GM19463 (cell line): ENCODE measurements at regions not wholly inside any gene's neighbourhood (a gene's known extent, or its start where the extent isn't known, plus 50 kb on each side); places are given as distances from the start of the nearest gene placed in this dataset.
"Not testable (repeated sequence)": the region's sequence is repeated elsewhere in the genome, so short reads cannot be mapped to it uniquely, and the experiment has no call there.

ENCODE experiments used
- ATAC-seq: cut with Tn5 transposase; IDR thresholded peaks from one replicate; pipeline ENCODE4 v1.9.1; 2021; ENCODE audit warnings: mild to moderate bottlenecking, moderate library complexity; ENCODE audit not compliant: unreplicated experiment

DNA sequence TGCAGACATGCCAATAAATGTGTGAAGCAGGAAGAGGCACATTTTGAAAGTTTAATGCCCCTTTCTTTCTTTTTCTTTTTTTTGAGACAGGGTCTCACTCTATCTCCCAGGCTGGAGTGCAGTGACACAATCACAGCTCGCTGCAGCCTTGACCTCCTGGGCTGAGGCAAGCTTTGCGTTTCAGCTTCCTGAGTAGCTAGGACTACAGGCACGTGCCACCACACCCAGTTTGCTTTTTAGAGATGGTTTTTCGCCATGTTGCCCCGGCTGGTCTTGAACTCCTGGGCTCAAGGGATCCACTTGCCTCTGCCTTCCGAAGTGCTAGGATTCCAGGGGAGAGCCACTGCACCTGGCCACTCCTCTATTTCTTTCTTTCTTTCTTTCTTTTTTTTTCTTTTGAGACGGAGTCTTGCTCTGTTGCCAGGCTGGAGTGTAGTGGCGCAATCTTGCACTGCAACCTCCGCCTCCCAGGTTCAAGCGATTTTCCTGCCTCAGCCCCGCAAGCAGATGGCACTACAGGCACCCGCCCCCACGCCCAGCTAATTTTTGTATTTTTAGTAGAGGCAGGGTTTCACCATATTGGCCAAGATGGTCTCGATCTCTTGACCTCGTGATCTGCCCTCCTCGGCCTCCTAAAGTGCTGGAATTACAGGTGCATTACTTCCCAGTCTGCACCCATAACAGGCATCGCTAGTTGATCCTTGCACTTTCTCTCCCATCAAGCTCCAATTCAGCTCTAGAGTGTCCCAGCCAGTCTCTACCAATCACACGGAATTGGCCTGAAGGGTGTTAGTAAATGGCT, 77.5 kb upstream of the RUNX3 start:
- not testable (repeated sequence) for ATAC-seq

DNA sequence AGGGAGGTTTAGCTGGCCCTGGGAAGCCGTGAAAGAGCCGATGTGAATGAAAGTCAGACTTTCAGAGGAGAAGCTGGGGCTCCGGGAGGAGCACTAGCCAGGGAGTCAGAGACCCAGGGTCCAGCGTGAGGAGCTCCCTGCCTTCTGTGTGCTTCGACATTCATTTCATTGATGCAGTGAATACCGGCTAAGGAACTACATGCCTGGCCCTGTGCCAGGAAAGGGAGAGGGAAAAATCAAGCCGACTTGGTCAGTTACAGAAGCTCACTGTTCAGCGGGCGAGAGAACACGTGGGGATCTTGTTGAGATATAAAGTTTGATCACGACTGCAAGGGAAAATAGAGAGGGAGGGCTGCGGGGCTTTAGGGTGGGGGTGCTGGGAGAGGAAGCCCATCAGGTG, 76.7 kb upstream of the RUNX3 start:
- ATAC-seq, result no peak

- no peak for ATAC-seq
Observed at GRCh38 chr1:25004355-25004754, 74.3 kb upstream of the RUNX3 start.

- ATAC-seq, result no peak
Observed at GRCh38 chr1:25003457-25004190, 73.5 kb upstream of the RUNX3 start.

DNA sequence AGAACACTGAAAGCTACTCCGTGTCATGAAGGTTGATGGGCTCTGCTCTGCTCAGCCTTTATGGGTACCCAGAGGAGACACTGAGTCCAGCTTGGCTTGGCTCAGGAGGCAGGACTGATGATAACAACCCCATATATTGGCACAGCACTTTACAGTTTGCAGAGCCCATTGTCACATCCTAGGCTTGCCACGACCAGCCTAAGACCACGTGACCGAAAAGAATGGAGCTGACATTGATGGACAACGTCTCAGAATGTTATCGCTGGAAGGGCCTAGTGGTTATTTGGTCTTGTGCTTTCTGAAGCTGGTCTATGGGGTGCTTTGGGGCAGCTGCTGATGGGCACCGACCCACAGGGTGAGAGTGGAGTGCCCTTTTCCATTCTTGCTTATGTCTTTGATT, 72.9 kb upstream of the RUNX3 start:
- no peak for ATAC-seq

GRCh38 chr1:25001125-25001915, 71.2 kb upstream of the RUNX3 start:
- no peak for ATAC-seq

DNA sequence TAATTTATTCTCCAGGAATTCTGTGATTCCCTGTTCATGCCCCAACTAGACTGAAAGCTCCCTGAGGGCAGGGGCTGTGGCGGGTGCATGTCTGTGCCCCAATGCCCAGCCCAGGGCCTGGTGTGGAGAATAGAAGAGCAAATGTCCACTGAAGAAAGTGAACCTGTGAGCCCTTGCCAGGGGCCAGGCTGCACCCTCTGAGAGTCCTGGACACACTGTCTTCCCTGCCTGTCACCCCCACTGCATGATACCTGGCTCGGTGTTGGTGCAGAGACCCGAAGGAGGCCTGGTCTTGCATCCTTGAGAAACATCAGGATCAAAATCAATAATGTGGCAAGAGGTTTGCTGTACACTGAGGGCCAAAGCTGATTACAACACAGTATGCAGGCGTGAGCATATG, 69.8 kb upstream of the RUNX3 start:
- no peak for ATAC-seq

DNA sequence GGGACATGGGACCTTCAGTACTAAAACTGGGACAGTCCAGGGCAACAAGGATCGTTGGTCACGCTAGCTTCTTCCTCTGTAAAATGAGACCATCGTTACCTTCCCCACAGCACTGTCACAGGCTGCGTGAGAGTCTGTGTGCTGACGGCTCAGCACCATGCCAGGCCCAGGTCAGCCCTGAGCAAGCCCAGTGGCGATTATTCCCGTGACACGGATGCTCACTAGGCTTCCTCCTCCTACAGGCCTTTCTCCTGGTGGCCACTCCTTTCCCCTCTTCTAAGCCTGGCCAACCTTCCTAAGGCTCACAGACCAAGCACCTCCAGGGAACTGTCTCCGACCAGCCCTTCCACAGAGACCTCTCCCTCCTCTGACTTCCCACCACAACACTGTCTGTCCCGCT, 69.3 kb upstream of the RUNX3 start:
- ATAC-seq, result no peak

DNA sequence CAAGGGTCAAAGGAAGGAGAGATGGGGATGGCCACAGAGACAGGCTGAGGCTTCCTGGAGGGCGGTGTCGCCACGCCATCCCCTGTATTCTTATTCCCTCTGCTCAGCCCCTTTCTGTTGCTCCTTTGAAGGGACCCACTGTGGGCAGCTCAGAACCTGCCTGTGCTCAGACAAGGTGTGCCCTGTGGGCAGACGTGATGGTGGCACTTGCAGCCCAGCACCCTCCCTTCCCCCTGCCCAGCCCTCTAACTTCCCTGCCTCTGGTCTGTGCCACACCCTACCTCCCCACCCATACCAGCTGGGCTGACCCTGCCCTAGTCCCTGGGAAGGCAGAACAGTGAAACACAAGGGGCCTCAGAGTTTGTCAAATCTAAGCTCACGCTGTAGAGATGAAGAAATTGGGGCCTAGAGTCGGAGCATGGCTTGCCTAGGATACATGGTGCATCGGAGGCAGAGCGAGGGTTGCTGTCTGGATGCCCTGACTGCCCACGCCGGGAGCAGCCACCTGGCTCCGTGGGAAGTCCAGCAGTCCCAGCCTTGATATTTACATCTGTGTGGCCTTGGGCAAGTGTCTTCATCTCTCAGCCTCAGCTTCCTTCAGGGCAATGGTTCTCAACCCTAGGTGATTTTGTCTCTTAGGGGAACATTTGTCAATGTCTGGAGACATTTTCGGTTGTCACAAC, 68.6 kb upstream of the RUNX3 start:
- no peak for ATAC-seq

- no peak for ATAC-seq
Observed at GRCh38 chr1:24996983-24997893, 67.2 kb upstream of the RUNX3 start.

GRCh38 chr1:24996456-24996855, 66.4 kb upstream of the RUNX3 start:
- ATAC-seq, result no peak

DNA sequence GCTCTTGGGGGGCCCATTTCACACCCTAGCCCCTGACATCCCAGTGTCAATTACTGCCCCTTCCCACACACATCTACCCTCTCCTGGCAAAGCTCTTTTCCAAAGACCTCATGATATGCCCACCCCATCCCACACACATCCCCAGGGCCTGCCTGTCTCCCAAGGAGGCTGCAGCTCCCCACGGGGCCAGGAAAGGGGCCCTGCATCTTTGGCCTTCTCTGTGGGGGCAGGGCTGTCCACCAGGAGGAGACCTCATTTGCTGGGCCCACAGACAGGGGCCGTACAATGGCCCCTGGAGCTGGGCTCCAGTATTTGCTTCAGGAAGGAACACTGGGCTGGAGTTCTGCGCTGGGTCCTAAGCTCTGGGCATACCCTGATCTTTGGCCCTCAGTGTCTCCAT, 65.6 kb upstream of the RUNX3 start:
- ATAC-seq, result no peak

DNA sequence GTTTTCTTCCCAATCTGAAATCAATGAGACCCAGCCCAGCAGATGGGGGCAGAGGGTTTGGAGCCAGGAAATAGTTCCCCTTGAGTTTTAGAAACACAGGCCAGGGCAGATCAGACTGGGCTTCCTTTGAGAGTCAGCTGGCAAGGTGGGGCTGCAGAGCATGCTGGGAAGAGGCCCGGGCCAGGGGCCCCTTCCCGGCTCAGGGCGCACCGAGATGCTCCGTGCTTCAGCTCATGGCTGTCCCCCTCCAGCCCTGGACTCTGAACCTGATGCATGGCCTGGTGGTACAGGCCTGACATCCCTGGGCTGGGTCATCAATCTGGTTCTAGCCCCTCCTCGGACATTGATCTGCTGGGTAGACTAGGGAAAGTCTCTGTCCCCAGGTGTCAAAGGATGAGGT, 65.1 kb upstream of the RUNX3 start:
- ATAC-seq, result no peak

DNA sequence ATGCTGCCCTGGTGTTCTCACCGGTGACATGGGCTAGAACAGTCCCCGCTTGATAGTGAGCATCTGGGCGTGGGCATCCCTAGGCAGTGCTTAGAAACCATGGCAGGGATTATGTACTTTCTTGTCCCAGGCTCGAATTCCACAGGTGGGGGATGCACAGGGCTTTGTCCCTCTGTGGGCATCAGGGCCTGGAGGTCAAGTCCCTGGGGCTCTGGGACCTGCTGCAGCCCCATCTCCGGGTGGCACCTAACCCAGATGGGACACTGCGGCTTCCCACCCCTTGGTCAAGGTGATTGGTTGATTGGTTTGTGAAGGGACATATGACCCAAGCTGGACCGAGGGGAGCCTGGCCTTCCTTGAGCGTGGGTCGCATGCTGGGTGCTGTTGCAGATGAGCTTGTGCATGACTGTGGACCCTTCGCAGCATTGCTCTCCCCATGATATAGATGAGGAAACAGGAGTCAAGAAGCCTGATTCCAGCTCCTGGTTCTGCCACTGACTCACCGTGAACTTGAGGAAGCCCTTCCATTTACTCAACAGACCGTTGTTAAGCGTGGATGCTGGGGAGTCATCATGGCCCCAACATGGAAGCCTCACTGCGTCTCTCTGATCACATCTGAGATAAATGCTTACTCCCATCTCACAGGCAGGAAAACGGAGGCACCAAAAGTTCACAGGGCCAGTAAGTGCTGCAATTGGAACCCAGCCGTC, 64.0 kb upstream of the RUNX3 start:
- no peak for ATAC-seq

DNA sequence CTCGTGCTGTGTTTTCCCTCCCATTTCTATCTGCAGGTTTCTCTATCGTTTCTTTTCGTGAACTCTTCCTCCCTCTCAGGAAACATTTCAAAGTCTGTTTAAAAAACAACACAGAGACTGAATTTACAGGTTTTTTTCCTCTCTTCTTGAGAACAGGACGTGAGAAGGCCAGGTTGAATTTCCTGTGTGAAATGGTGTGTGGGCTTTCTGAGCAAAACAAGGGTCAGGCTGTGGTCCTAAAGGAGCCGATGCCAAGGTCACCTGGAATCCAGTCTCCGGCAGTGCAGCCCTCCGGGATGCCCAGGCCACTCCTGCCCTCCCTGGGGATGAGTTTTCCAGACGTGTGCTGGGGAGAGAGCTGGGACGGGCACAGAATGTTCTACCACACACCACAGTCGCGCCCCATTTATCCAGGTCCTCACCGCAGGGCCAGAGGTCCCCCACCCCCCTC, 62.7 kb upstream of the RUNX3 start:
- no peak for ATAC-seq

DNA sequence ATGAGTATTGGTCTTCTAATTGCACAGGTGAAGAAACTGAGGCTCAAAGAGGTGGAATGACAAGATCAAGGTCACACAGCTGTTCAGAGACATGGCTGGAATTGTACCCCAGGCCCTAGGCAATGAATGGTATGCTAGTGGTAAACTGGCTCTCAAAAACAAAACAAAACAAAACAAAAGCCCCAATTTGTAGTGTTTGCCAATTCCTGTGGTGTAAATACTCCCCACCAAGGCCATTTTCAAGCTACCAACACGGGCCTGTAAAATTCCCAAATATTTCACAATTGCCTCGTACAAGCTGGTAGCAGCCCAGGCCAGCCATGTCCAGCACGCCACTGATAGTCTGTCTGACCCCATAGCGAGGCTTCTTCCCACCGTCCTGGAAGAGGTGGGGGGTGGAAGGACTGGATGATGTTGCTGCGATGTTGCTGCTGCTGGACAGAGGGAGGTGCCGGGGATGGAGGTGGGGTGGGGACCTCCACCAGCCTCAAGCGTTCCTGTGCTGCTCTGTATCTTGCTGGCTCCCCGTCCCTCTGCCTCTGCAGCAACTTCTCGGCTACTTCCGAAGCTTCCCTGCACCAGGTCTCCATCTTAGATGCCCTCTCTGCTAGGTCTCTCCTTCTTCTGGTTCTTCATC, 62.2 kb upstream of the RUNX3 start:
- ATAC-seq, result no peak

- ATAC-seq, result no peak
Observed at GRCh38 chr1:24991697-24992096, 61.6 kb upstream of the RUNX3 start.

- no peak for ATAC-seq
Observed at GRCh38 chr1:24990779-24991641, 60.9 kb upstream of the RUNX3 start.
